OCI-LY7 (cell line): ENCODE measurements at regions not wholly inside any gene's neighbourhood (a gene's known extent, or its start where the extent isn't known, plus 50 kb on each side); places are given as distances from the start of the nearest gene placed in this dataset.

ENCODE experiments used
- BruUV-seq: library from RNA; stranded (reverse); fragments of 400-500 nt; replicated peaks from 2 replicates; lab custom pipeline; 2021; lab: Mats Ljungman, UMichigan
- CTCF ChIA-PET: fragments of 300-600 bp; sonication (Branson Sonifier 250); formaldehyde crosslinking; loops from one replicate; lab custom pipeline; 2022; ENCODE audit warnings: antibody characterized with exemption; ENCODE audit not compliant: unreplicated experiment; lab: Charles Lee
- POLR2A ChIA-PET: fragments of 300-600 bp; sonication (Branson Sonifier 250); formaldehyde crosslinking; loops from one replicate; lab custom pipeline; 2022; ENCODE audit warnings: antibody characterized with exemption; lab: Charles Lee
- DNase-seq: peaks from one replicate; pipeline ENCODE4 v3.0.0-alpha.2; 2015; ENCODE audit warnings: low spot score
- H2AFZ ChIP-seq: fragments of 200-600 bp; sonication (generic), shearing (Covaris generic); 2 replicates; pipeline ENCODE4 v1.6.1; 2014; ENCODE audit warnings: mild to moderate bottlenecking, antibody characterized with exemption, low read length, moderate library complexity
- H3K27ac ChIP-seq: fragments of 200-600 bp; sonication (generic); 2 replicates; pipeline ENCODE4 v1.5.1; 2014; ENCODE audit warnings: mixed run types, low read depth, mild to moderate bottlenecking, moderate library complexity, low read length, inconsistent platforms; ENCODE audit not compliant: poor library complexity, severe bottlenecking
- H3K36me3 ChIP-seq: fragments of 200-600 bp; sonication (generic); 2 replicates; pipeline ENCODE4 v1.6.1; 2014; ENCODE audit warnings: mild to moderate bottlenecking, antibody characterized with exemption, low read length, moderate library complexity, mixed read lengths; ENCODE audit not compliant: insufficient read depth
- H3K4me1 ChIP-seq: fragments of 200-600 bp; sonication (generic); 2 replicates; pipeline ENCODE4 v1.5.1; 2014; ENCODE audit warnings: mild to moderate bottlenecking, low read length; ENCODE audit not compliant: insufficient read depth, poor library complexity, severe bottlenecking
- H3K4me2 ChIP-seq: fragments of 200-600 bp; sonication (generic); 2 replicates; pipeline ENCODE4 v1.6.1; 2014; ENCODE audit warnings: mild to moderate bottlenecking, low read length
- H3K4me3 ChIP-seq: fragments of 200-600 bp; sonication (generic); 2 replicates; pipeline ENCODE4 v1.5.1; 2014; ENCODE audit warnings: mild to moderate bottlenecking, low read depth, low read length; ENCODE audit not compliant: poor library complexity, severe bottlenecking
- H3K79me2 ChIP-seq: fragments of 200-600 bp; sonication (generic); 2 replicates; pipeline ENCODE4 v1.6.1; 2016; ENCODE audit warnings: low read depth, mild to moderate bottlenecking, low read length, moderate library complexity, mixed read lengths; ENCODE audit not compliant: insufficient read depth
- H3K9me2 ChIP-seq: fragments of 200-600 bp; sonication (generic); 2 replicates; pipeline ENCODE4 v1.6.1; 2016; ENCODE audit warnings: mild to moderate bottlenecking, low read length, mixed read lengths; ENCODE audit not compliant: insufficient read depth
- H3K9me3 ChIP-seq: fragments of 200-600 bp; sonication (generic); 2 replicates; pipeline ENCODE4 v1.6.1; 2014; ENCODE audit warnings: mild to moderate bottlenecking, mixed run types, low read length, mixed read lengths
- H4K20me1 ChIP-seq: fragments of 200-600 bp; sonication (generic); 2 replicates; pipeline ENCODE4 v1.6.1; 2014; ENCODE audit warnings: mild to moderate bottlenecking, antibody characterized with exemption, low read length, moderate library complexity, mixed read lengths; ENCODE audit not compliant: insufficient read depth
- EZH2phosphoT487 ChIP-seq: fragments of 200-600 bp; sonication (generic); IDR thresholded peaks from 2 replicates; pipeline ENCODE4 v1.6.1; 2018; ENCODE audit warnings: low read depth, borderline replicate concordance, mild to moderate bottlenecking, mixed run types, antibody characterized with exemption, low read length, moderate library complexity, mixed read lengths
- intact Hi-C: fragments of 100-400 bp; cut with micrococcal nuclease; formaldehyde crosslinking; loops from one replicate; pipeline ENCODE4 v1.10.0; 2022; ENCODE audit not compliant: unreplicated experiment
- TF ChIP-seq, protein P1 (sequence below): fragments of 200-600 bp; sonication (generic); conservative IDR thresholded peaks from 2 replicates; pipeline ENCODE4 v1.5.1; 2014; ENCODE audit warnings: mild to moderate bottlenecking, antibody characterized with exemption, low read length, moderate library complexity, mixed read lengths

DNA sequence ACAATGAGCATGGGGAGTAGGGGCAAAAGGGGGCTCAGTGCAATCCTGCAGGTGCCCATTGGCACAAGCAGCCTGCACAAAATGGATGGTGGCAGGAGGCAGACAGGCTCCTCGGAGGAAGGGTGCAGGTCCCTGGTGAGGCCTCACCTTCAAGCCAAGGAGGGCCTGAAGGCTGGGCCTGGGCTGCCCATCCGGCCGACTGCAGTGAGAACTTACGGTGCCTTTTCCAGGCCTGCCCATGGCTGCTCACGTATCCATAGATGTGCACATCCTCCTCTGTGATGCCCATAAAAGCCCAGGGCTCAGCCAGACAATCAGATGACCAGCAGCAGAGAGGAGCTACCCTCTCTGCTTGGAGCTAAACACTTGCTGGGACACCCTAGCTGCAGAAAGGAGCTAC lies 1089.8 kb downstream of the PCDH18 start:
- intact Hi-C loops = no loop called here
- TF ChIP-seq, protein P1, sequence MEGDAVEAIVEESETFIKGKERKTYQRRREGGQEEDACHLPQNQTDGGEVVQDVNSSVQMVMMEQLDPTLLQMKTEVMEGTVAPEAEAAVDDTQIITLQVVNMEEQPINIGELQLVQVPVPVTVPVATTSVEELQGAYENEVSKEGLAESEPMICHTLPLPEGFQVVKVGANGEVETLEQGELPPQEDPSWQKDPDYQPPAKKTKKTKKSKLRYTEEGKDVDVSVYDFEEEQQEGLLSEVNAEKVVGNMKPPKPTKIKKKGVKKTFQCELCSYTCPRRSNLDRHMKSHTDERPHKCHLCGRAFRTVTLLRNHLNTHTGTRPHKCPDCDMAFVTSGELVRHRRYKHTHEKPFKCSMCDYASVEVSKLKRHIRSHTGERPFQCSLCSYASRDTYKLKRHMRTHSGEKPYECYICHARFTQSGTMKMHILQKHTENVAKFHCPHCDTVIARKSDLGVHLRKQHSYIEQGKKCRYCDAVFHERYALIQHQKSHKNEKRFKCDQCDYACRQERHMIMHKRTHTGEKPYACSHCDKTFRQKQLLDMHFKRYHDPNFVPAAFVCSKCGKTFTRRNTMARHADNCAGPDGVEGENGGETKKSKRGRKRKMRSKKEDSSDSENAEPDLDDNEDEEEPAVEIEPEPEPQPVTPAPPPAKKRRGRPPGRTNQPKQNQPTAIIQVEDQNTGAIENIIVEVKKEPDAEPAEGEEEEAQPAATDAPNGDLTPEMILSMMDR = no peak
- TF ChIP-seq EZH2phosphoT487 = no peak

GRCh38 chr4:136441629-136442282 lies 1090.5 kb downstream of the PCDH18 start:
- H3K79me2 ChIP-seq = no peaks in the 10 kb centered on the region
- no peak overlapping the region for H2AFZ ChIP-seq
- H3K9me2 ChIP-seq = no peaks in the 10 kb centered on the region
- ChIA-PET POLR2A (no interaction called here), CTCF (interaction anchor here (0.6 kb wide), 1 partner anchor 974 kb away, joined by 5 read pairs; no protein-coding TSS in a partner anchor)
- H3K27ac ChIP-seq = no peak overlapping the region
- no peaks in the 10 kb centered on the region for H4K20me1 ChIP-seq
- no peaks in the 10 kb centered on the region for H3K9me3 ChIP-seq
- TF ChIP-seq, protein P1 = no peak
- TF ChIP-seq EZH2phosphoT487 = no peak
- no peak overlapping the region for H3K4me3 ChIP-seq
- H3K4me1 ChIP-seq = no peaks in the 10 kb centered on the region
- H3K36me3 ChIP-seq = no peaks in the 10 kb centered on the region
- no TSS peak for BruUV-seq
- no peak overlapping the region for H3K4me2 ChIP-seq
- no peak for DNase-seq
- intact Hi-C loops = no loop called here

More for the DNA sequence above, 1089.8 kb downstream of the PCDH18 start:
- Histone ChIP-seq H3K27ac (no peak overlapping the region), H3K36me3 (no peaks in the 10 kb centered on the region), H3K4me2 (no peak overlapping the region), H3K4me1 (no peaks in the 10 kb centered on the region), H3K9me2 (no peaks in the 10 kb centered on the region), H4K20me1 (no peaks in the 10 kb centered on the region), H3K9me3 (no peaks in the 10 kb centered on the region), H3K4me3 (no peak overlapping the region), H3K79me2 (no peaks in the 10 kb centered on the region), H2AFZ (no peak overlapping the region)
- DNase-seq = no peak
- POLR2A ChIA-PET = no interaction called here
- BruUV-seq = no TSS peak
- CTCF ChIA-PET = no interaction called here

- ChIA-PET POLR2A (no interaction called here), CTCF (no interaction called here)
- Histone ChIP-seq H3K4me2 (no peak overlapping the region), H3K4me3 (no peak overlapping the region), H3K4me1 (no peaks in the 10 kb centered on the region), H3K79me2 (no peaks in the 10 kb centered on the region), H3K9me3 (no peaks in the 10 kb centered on the region), H4K20me1 (no peaks in the 10 kb centered on the region), H3K9me2 (no peaks in the 10 kb centered on the region), H3K36me3 (no peaks in the 10 kb centered on the region), H3K27ac (no peak overlapping the region), H2AFZ (no peak overlapping the region)
- no peak for DNase-seq
- TF ChIP-seq, protein P1 = no peak
- no peak for TF ChIP-seq EZH2phosphoT487
- intact Hi-C loops = no loop called here
- BruUV-seq = no TSS peak
Observed at GRCh38 chr4:136438645-136439044, 1093.6 kb downstream of the PCDH18 start.
